ENCODE measurements at regions not wholly inside any gene's neighbourhood (a gene's known extent, or its start where the extent isn't known, plus 50 kb on each side); places are given as distances from the start of the nearest gene placed in this dataset.

- H3K9me3 Mint-ChIP-seq: no peaks in the 10 kb centered on the region
- H3K27me3 Mint-ChIP-seq (ENCODE audit: low read depth in 3 of 3): peaks cover 0 to 2% (median 0%) of the 10 kb centered on the region in 3 donors
- no peaks in the 10 kb centered on the region for H4K20me1 ChIP-seq (ENCODE audit: insufficient read depth, low read length)
- intact Hi-C loops (cut with micrococcal nuclease): no loop called here
- no peak overlapping the region for H2AFZ ChIP-seq (ENCODE audit: insufficient read depth, low read depth, low read length, poor library complexity, severe bottlenecking)
- no peaks in the 10 kb centered on the region for H3K36me3 Mint-ChIP-seq
- H3K4me1 ChIP-seq (ENCODE audit: control insufficient read depth in 1 of 2, insufficient read depth in 2 of 2, low read length in 2 of 2): peaks cover 6 to 11% of the 10 kb centered on the region in 2 donors
- no peak overlapping the region for H3K9ac ChIP-seq (ENCODE audit: insufficient read depth, low read length, poor library complexity, severe bottlenecking)
- H3K79me2 ChIP-seq (ENCODE audit: insufficient read depth, low read length): no peaks in the 10 kb centered on the region
- H3K4me3 ChIP-seq (replicated peaks in 1 of 3; ENCODE audit: low read depth in 2 of 3, low read length in 3 of 3): no peak overlapping the region
- H3K4me2 ChIP-seq (replicated peaks; ENCODE audit: extremely low read depth, low read length, poor library complexity, severe bottlenecking): no peak overlapping the region
- TF ChIP-seq, protein P1, sequence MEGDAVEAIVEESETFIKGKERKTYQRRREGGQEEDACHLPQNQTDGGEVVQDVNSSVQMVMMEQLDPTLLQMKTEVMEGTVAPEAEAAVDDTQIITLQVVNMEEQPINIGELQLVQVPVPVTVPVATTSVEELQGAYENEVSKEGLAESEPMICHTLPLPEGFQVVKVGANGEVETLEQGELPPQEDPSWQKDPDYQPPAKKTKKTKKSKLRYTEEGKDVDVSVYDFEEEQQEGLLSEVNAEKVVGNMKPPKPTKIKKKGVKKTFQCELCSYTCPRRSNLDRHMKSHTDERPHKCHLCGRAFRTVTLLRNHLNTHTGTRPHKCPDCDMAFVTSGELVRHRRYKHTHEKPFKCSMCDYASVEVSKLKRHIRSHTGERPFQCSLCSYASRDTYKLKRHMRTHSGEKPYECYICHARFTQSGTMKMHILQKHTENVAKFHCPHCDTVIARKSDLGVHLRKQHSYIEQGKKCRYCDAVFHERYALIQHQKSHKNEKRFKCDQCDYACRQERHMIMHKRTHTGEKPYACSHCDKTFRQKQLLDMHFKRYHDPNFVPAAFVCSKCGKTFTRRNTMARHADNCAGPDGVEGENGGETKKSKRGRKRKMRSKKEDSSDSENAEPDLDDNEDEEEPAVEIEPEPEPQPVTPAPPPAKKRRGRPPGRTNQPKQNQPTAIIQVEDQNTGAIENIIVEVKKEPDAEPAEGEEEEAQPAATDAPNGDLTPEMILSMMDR (IDR thresholded peaks at IDR 0.05): no peak
- no peak overlapping the region for H3K4me3 Mint-ChIP-seq
- H3K4me1 Mint-ChIP-seq: peaks cover 20% of the 10 kb centered on the region
- WGBS (ENCODE audit: insufficient coverage): 61% methylated on average over 2 of the region's 7 CpGs
- no peaks in the 10 kb centered on the region for H3K9me3 ChIP-seq (replicated peaks in 1 of 2; ENCODE audit: control insufficient read depth in 1 of 2, insufficient read depth in 1 of 2, low read length in 2 of 2)
- no peak overlapping the region for H3K27ac Mint-ChIP-seq
- no peak for DNase-seq
- no peak overlapping the region for H3K27ac ChIP-seq (ENCODE audit: low read depth in 1 of 2, low read length in 2 of 2)
- no peaks in the 10 kb centered on the region for H3K27me3 ChIP-seq (ENCODE audit: control insufficient read depth in 2 of 2, insufficient read depth in 2 of 2, low read length in 2 of 2)
- H3K36me3 ChIP-seq (replicated peaks in 1 of 2; ENCODE audit: control insufficient read depth in 1 of 2, insufficient read depth in 2 of 2, low read length in 2 of 2): no peaks in the 10 kb centered on the region
Measured at GRCh38 chr3:81864272-81864671, 102.8 kb upstream of the GBE1 start.

DNA sequence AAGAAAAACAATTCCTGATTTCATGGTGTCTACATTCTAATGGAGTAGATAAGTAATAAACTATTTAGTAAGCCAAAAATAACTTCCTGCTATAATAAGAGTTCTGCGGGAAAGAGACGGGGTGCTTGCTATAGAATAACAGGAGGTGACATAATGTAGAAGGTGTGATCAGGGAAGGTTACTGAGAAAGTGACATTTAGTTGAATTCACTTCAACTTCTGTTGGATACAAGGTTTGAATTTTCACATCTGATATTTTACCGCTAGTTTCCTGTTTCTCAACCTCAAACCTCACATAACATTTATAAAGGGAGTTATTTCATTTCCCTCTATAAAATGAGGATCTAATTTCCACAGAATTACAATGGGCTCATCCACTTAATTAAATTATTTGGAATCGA lies 102.3 kb upstream of the GBE1 start:
- intact Hi-C loops (cut with micrococcal nuclease): no loop called here
- Histone ChIP-seq H4K20me1 (ENCODE audit: insufficient read depth, low read length) (no peaks in the 10 kb centered on the region), H3K9ac (ENCODE audit: insufficient read depth, low read length, poor library complexity, severe bottlenecking) (no peak overlapping the region), H3K27me3 (ENCODE audit: control insufficient read depth in 2 of 2, insufficient read depth in 2 of 2, low read length in 2 of 2) (no peaks in the 10 kb centered on the region), H3K4me3 (replicated peaks in 1 of 3; ENCODE audit: low read depth in 2 of 3, low read length in 3 of 3) (no peak overlapping the region), H3K36me3 (replicated peaks in 1 of 2; ENCODE audit: control insufficient read depth in 1 of 2, insufficient read depth in 2 of 2, low read length in 2 of 2) (no peaks in the 10 kb centered on the region), H2AFZ (ENCODE audit: insufficient read depth, low read depth, low read length, poor library complexity, severe bottlenecking) (no peak overlapping the region), H3K79me2 (ENCODE audit: insufficient read depth, low read length) (no peaks in the 10 kb centered on the region), H3K4me1 (ENCODE audit: control insufficient read depth in 1 of 2, insufficient read depth in 2 of 2, low read length in 2 of 2) (peaks cover 6 to 10% of the 10 kb centered on the region in 2 donors), H3K9me3 (replicated peaks in 1 of 2; ENCODE audit: control insufficient read depth in 1 of 2, insufficient read depth in 1 of 2, low read length in 2 of 2) (no peaks in the 10 kb centered on the region), H3K4me2 (replicated peaks; ENCODE audit: extremely low read depth, low read length, poor library complexity, severe bottlenecking) (no peak overlapping the region), H3K27ac (ENCODE audit: low read depth in 1 of 2, low read length in 2 of 2) (no peak overlapping the region)
- no CpG with 5 or more reads among the region's 4 CpGs for WGBS (ENCODE audit: insufficient coverage)
- H3K27ac Mint-ChIP-seq: no peak overlapping the region
- peak overlapping the region in 1 of 2 donors; percentile 53 for H3K4me3 Mint-ChIP-seq
- TF ChIP-seq, protein P1 (IDR thresholded peaks at IDR 0.05): no peak
- H3K9me3 Mint-ChIP-seq: no peaks in the 10 kb centered on the region
- H3K36me3 Mint-ChIP-seq: no peaks in the 10 kb centered on the region
- H3K4me1 Mint-ChIP-seq: peaks cover 17% of the 10 kb centered on the region
- H3K27me3 Mint-ChIP-seq (ENCODE audit: low read depth in 3 of 3): peaks cover 0 to 2% (median 0%) of the 10 kb centered on the region in 3 donors
- DNase-seq: no peak

All from CD14-positive monocyte (primary cell).